ENCODE measurements at regions not wholly inside any gene's neighbourhood (a gene's known extent, or its start where the extent isn't known, plus 50 kb on each side); places are given as distances from the start of the nearest gene placed in this dataset.
"Not testable (repeated sequence)": the region's sequence is repeated elsewhere in the genome, so short reads cannot be mapped to it uniquely, and the experiment has no call there.

- peak; percentile 60 for DNase-seq
Measured at GRCh38 chr10:27383595-27384542, 120.2 kb upstream of the RAB18 start.

DNA sequence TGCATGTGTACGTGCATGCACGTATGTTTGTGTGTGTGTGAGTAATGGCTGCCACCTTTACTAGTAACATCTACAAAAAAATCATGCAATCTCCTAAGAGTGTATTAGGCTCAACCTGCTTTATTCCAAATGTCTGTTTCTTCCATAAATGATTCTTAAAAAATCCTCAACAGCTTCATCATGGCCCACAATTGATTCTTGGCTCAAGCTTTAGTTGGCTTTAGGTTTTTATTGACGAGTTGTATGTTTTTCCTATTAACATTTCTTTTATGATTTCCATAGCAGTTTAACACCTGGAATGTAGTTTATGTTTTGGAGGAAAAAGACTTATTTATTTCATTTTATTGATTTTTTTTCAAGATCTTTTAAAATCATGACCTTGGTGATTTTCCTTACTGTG, 121.9 kb upstream of the RAB18 start:
- no peak for DNase-seq

- DNase-seq = no peak
Measured at GRCh38 chr10:27380929-27381358, 123.2 kb upstream of the RAB18 start.

GRCh38 chr10:27379041-27379440, 125.1 kb upstream of the RAB18 start:
- not testable (repeated sequence) for DNase-seq

DNA sequence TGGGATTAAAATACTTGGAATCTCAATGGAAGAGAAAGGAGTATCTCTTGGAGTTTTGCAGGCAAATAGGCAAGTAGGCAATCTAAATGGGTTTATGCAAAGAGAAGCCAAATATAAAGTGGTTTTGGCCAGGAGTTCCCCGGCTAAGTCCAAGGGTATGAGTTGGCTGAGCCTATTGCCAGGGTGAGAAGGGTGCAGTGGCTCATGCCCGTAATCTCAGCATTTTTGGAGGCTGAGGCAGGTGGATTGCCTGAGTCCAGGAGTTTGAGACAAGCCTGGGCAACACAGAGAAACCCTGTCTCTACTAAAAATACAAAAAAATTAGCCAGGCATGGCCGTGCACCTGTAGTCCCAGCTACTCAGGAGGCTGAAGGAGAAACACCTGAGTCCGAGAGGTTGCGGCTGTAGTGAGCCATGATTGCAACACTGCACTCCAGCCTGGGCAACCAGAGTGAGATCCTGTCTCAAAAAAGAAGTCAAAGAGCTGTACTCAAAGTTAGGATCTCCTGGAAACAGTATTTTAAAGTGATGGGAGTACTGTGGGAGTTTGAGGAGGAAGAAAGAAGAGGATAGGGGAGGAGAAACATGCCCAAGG, 130.4 kb upstream of the RAB18 start:
- no peak for DNase-seq

DNA sequence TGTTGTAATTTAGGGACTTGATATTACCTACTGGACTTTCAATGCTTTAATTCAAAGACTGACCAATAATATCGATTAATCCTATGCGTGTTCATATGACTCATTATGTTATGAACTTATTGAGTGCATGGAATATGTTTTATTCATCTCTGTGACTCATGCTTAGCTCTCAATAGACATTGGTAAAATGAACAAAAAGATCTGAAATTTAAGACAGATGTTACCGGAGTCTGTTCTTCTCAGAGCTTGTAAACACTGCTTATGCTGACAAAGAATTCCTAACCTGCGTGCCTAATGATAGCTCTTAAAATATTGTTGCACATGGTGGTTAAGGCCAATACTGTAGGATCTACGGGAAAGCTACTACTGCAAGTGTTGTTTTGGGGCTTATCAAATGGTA, 131.5 kb upstream of the ACBD5 start:
- no peak for DNase-seq

DNA sequence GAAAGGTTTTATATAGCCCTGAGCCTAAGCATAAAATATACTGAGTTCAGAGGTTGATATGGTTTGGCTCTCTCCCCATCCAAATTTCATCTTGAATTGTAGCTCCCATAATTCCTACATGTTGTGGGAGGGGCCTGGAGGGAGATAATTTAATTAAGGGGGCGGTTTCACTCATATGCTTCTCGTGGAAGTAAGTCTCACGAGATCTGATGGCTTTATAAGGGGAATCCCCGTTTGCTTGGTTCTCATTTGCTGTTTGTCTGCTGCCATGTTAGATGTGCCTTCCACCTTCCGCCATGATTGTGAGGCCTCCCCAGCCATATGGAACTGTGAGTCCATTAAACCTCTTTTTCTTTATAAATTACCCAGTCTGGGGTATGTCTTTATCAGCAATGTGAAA, 130.8 kb upstream of the ACBD5 start:
- DNase-seq = not testable (repeated sequence)

DNA sequence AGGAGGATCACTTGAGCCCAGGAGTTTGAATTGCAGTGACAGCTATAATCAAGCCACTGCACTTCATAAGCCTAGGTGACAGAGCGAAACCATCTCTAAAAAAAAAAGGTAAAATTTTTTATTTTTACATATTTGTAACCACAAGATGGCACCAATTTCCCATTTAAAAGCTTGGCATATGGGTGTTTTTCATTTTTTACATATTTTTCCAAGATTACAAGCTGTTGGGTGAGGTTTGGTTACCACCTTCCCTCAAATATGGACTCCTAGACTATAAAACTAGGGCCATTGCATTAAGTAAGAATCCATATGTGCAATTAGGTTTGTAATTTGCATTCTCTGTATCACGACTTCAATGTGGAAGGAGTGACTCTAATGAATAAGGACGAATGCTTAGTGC, 129.3 kb upstream of the ACBD5 start:
- no peak for DNase-seq

- no peak for DNase-seq
Measured at GRCh38 chr10:27368706-27369105, 128.1 kb upstream of the ACBD5 start.

GRCh38 chr10:27366769-27367168, 126.2 kb upstream of the ACBD5 start:
- no peak for DNase-seq

GRCh38 chr10:27364028-27364427, 123.4 kb upstream of the ACBD5 start:
- no peak for DNase-seq

- peak; percentile 6 for DNase-seq
Measured at GRCh38 chr10:27360581-27361172, 120.1 kb upstream of the ACBD5 start.

DNA sequence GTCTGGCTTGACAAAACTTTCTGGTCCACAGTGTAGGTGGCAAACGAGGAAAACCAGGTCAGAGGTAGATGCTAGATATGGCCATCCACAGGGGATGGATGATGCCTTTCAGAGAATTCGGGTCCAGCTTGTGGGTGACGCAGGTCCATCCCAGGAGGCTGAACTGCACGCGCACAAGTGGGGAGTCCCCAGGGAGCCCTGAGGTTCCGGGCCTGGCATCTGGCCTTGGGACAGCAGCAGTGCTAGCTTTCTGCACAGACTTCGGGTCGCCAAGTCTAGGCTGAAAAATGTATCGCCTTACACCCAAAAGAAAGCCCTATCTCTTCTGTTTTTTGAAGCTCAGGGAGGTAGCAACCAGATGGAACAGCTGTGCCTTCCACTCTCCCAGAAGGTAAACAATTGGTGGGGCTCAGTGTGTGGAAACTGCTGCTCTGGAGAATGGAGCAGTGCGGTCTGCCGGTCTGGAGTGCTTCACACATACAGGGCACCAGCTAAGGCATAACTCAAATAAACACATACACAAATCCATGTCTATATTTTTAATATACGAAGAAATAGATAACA, 119.3 kb upstream of the ACBD5 start:
- DNase-seq = no peak

DNA sequence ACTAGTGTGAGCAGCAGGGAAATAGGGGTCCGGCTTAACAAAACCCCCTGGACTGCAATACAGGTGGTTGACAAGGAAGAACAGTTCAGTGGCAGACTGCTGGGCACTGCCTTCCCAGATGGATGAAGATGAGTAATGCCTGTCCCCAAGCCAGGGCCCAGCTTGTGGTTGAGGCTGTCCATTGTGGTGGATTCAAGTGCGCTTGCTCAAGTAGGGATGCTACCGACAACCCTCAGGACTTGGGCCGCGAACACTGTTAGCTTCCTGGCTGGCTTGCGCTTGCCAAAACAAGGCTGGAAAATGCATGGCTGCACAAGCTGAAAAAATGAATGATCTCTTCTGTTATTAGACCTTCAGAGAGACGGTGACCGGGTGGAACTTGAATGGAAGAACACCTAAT, 116.1 kb upstream of the ACBD5 start:
- no peak for DNase-seq

- no peak for DNase-seq
Measured at GRCh38 chr10:27355918-27356573, 115.4 kb upstream of the ACBD5 start.

GRCh38 chr10:27354643-27355270, 114.2 kb upstream of the ACBD5 start:
- DNase-seq = not testable (repeated sequence)

DNA sequence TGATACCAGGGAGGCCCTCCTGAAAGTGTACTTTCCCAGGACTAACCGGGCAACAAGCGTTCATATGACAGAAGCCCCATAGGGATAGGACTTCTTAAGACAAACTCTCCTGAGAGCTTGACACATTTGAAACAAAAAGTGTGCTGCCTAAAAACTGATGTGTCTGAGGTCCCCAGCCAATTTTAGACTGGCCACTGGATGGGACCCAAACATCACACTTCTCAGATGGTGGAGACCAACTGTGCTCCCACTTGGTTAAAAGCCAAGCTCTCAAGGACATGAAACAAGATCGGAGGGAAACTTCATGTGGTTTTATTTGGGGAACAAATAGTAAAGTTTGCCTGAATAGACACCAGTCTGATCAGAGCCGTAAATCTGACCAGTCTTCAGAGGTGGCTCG, 113.5 kb upstream of the ACBD5 start:
- DNase-seq = not testable (repeated sequence)

DNA sequence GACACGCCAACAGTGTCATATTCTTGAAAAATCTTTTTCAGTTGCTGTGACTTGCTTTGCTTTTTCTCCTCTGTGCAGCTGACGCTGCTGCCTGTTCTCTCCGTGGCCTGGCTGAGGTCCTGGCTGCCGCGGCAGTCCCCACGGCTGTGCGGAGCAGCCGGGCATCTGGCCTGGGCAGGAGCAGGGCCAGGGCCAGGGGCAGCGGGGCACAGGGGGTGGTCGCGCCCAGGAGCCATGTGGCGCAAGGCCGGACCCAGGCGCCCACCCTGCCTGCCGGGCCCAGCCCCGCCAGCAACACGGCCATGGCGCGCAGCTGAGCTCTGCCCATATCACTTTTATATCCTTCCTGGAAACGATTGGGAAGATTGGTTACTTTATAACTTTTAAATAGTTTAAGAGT, 109.4 kb upstream of the ACBD5 start:
- DNase-seq = no peak

DNA sequence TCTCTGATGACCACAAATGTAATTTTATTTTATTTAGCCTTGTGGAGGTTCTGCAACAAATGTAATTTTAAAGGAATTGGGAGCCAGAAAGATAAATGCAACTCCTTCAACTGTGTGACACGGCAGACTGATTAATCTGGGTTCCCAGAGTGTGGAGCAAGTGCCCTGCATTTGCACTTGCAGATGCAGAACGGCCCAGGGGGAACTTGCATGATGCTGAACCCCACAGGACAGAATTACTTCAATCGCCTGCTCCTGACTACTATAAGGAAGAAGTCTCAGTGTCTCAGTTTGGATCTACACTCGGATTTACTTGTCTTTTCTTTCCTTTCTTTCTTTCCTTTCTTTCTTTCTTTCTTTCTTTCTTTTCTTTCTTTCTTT, 107.2 kb upstream of the ACBD5 start:
- not testable (repeated sequence) for DNase-seq

- no peak for DNase-seq
Measured at GRCh38 chr10:27345455-27345920, 104.9 kb upstream of the ACBD5 start.

GRCh38 chr10:27344568-27345454, 104.2 kb upstream of the ACBD5 start:
- no peak for DNase-seq
